HG03442 (cell line): ENCODE measurements at regions not wholly inside any gene's neighbourhood (a gene's known extent, or its start where the extent isn't known, plus 50 kb on each side); places are given as distances from the start of the nearest gene placed in this dataset.
"Not testable (repeated sequence)": the region's sequence is repeated elsewhere in the genome, so short reads cannot be mapped to it uniquely, and the experiment has no call there.

ENCODE experiments used
- ATAC-seq: cut with Tn5 transposase; IDR thresholded peaks from one replicate; pipeline ENCODE4 v1.9.1; 2021; ENCODE audit warnings: mild to moderate bottlenecking, moderate library complexity; ENCODE audit not compliant: unreplicated experiment

GRCh38 chr2:150859877-150860276 lies 372.4 kb upstream of the RND3 start:
- ATAC-seq: no peak

- ATAC-seq: no peak
These were observed 371.7 kb upstream of the RND3 start for GRCh38 chr2:150859162-150859561.

GRCh38 chr2:150858382-150858781 lies 370.9 kb upstream of the RND3 start:
- ATAC-seq: no peak

GRCh38 chr2:150856596-150857281 lies 369.3 kb upstream of the RND3 start:
- ATAC-seq: no peak

GRCh38 chr2:150853263-150853662 lies 365.8 kb upstream of the RND3 start:
- no peak for ATAC-seq

GRCh38 chr2:150850641-150851040 lies 363.2 kb upstream of the RND3 start:
- no peak for ATAC-seq

- no peak for ATAC-seq
These were observed 360.1 kb upstream of the RND3 start for GRCh38 chr2:150847578-150847977.

- no peak for ATAC-seq
These were observed 359.2 kb upstream of the RND3 start for GRCh38 chr2:150846691-150847090.

- no peak for ATAC-seq
These were observed 345.2 kb upstream of the RND3 start for GRCh38 chr2:150832686-150833085.

GRCh38 chr2:150824118-150824517 lies 336.7 kb upstream of the RND3 start:
- ATAC-seq: no peak

GRCh38 chr2:150817422-150817821 lies 330.0 kb upstream of the RND3 start:
- ATAC-seq: no peak

- no peak for ATAC-seq
These were observed 325.3 kb upstream of the RND3 start for GRCh38 chr2:150812664-150813367.

- no peak for ATAC-seq
These were observed 324.6 kb upstream of the RND3 start for GRCh38 chr2:150812066-150812465.

- peak; percentile 66 for ATAC-seq
These were observed 323.9 kb upstream of the RND3 start for GRCh38 chr2:150811259-150811855.

GRCh38 chr2:150809103-150809502 lies 321.6 kb upstream of the RND3 start:
- no peak for ATAC-seq

GRCh38 chr2:150806336-150806735 lies 318.9 kb upstream of the RND3 start:
- no peak for ATAC-seq

GRCh38 chr2:150803689-150804398 lies 316.4 kb upstream of the RND3 start:
- ATAC-seq: no peak

- ATAC-seq: no peak
These were observed 315.2 kb upstream of the RND3 start for GRCh38 chr2:150802635-150803034.

- not testable (repeated sequence) for ATAC-seq
These were observed 308.8 kb upstream of the RND3 start for GRCh38 chr2:150796236-150796635.

- ATAC-seq: no peak
These were observed 305.4 kb upstream of the RND3 start for GRCh38 chr2:150792780-150793300.

GRCh38 chr2:150791567-150791966 lies 304.1 kb upstream of the RND3 start:
- no peak for ATAC-seq
